Natural killer cell (primary cell): ENCODE measurements at regions not wholly inside any gene's neighbourhood (a gene's known extent, or its start where the extent isn't known, plus 50 kb on each side); places are given as distances from the start of the nearest gene placed in this dataset.

Experiments used
- ATAC-seq, 3 donors: fragments of 150-1000 bp in 2 of 3; fragments of 200-7000 bp in 1 of 3; cut with Tn5 transposase; 1 replicate in 1 of 3; 2 replicates in 2 of 3; pipeline ENCODE4 v1.10.0; 2021; ENCODE audit warnings: mild to moderate bottlenecking in 2 of 3, moderate library complexity in 2 of 3
- DNase-seq, 2 donors: peaks; one replicate each; pipeline versions ENCODE4 v3.0.0 to v3.0.0-alpha.2; 2013 to 2021; ENCODE audit warnings: mixed read lengths in 1 of 2
- H3K27ac ChIP-seq: one replicate; pipeline ENCODE4 v1.5.1; 2013; ENCODE audit warnings: mild to moderate bottlenecking, low read length
- H3K27me3 ChIP-seq: one replicate; pipeline ENCODE4 v1.6.1; 2013; ENCODE audit warnings: low read length; ENCODE audit not compliant: control insufficient read depth, insufficient read depth
- H3K36me3 ChIP-seq: one replicate; pipeline ENCODE4 v1.6.1; 2013; ENCODE audit warnings: low read length; ENCODE audit not compliant: control insufficient read depth, insufficient read depth
- H3K4me1 ChIP-seq: one replicate; pipeline ENCODE4 v1.6.1; 2013; ENCODE audit warnings: low read length; ENCODE audit not compliant: control insufficient read depth, insufficient read depth
- H3K4me3 ChIP-seq: one replicate; pipeline ENCODE4 v1.5.1; 2013; ENCODE audit warnings: low read length
- H3K9me3 ChIP-seq: one replicate; pipeline ENCODE4 v1.6.1; 2013; ENCODE audit warnings: low read length; ENCODE audit not compliant: control insufficient read depth, insufficient read depth
- H3K27ac Mint-ChIP-seq, 2 donors: one replicate each; pipeline ENCODE4 v1.8.0; 2022; ENCODE audit warnings: mild to moderate bottlenecking in 2 of 2, mixed read lengths in 2 of 2, moderate library complexity in 1 of 2
- H3K27me3 Mint-ChIP-seq, 2 donors: one replicate each; pipeline ENCODE4 v1.8.0; 2022; ENCODE audit warnings: low read depth in 2 of 2, mixed read lengths in 2 of 2
- H3K36me3 Mint-ChIP-seq: one replicate; pipeline ENCODE4 v1.8.0; 2022; ENCODE audit warnings: mixed read lengths
- H3K4me1 Mint-ChIP-seq, 2 donors: one replicate each; pipeline ENCODE4 v1.8.0; 2022; ENCODE audit warnings: mixed read lengths in 2 of 2
- H3K4me3 Mint-ChIP-seq: one replicate; pipeline ENCODE4 v1.8.0; 2022; ENCODE audit warnings: mild to moderate bottlenecking, moderate library complexity, mixed read lengths
- H3K9me3 Mint-ChIP-seq, 2 donors: one replicate each; pipeline ENCODE4 v1.8.0; 2022; ENCODE audit warnings: mixed read lengths in 2 of 2
- WGBS: methylation state at CpG from one replicate; pipeline ENCODE4 v1.1.7; 2013; ENCODE audit warnings: missing lambda C conversion rate; ENCODE audit not compliant: insufficient coverage; 5-methylcytosine and 5-hydroxymethylcytosine counted together
- intact Hi-C: fragments of 100-400 bp; cut with micrococcal nuclease; formaldehyde crosslinking; loops from one replicate; pipeline ENCODE4 v1.14.2; 2022
- TF ChIP-seq, protein P1 (sequence below): fragments of 200-600 bp; IDR thresholded peaks from one replicate; pipeline ENCODE4 v1.8.0; 2022; ENCODE audit warnings: antibody characterized with exemption

DNA sequence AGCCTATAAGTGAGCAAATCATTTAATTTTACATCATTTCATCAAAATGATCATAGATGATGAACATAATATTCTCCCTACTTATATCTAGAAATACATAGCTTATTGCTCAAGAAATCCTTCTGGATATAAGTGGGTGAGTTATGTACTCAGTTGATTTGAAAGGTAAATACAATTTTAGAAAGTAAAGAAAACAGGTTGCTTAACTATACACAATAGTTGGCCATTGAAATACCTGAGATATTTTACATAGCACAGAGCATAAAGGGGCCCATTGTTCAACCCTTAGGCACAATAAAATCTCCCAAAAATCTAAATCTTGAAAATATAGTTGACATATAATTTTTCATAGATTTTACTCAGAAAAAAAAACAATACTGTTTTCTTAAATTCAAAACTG is 782.0 kb upstream of the KLHL1 start:
- no peak for ATAC-seq
- H3K9me3 ChIP-seq: no peaks in the 10 kb centered on the region
- Mint-ChIP-seq H3K36me3 (no peaks in the 10 kb centered on the region), H3K27me3 (no peaks in the 10 kb centered on the region), H3K4me3 (no peak overlapping the region), H3K9me3 (peaks cover 9 to 10% of the 10 kb centered on the region in 2 donors), H3K27ac (no peak overlapping the region), H3K4me1 (no peaks in the 10 kb centered on the region)
- no peak overlapping the region for H3K4me3 ChIP-seq
- H3K4me1 ChIP-seq: no peaks in the 10 kb centered on the region
- H3K36me3 ChIP-seq: no peaks in the 10 kb centered on the region
- intact Hi-C loops: no loop called here
- H3K27ac ChIP-seq: no peak overlapping the region
- H3K27me3 ChIP-seq: no peaks in the 10 kb centered on the region
- TF ChIP-seq, protein P1, sequence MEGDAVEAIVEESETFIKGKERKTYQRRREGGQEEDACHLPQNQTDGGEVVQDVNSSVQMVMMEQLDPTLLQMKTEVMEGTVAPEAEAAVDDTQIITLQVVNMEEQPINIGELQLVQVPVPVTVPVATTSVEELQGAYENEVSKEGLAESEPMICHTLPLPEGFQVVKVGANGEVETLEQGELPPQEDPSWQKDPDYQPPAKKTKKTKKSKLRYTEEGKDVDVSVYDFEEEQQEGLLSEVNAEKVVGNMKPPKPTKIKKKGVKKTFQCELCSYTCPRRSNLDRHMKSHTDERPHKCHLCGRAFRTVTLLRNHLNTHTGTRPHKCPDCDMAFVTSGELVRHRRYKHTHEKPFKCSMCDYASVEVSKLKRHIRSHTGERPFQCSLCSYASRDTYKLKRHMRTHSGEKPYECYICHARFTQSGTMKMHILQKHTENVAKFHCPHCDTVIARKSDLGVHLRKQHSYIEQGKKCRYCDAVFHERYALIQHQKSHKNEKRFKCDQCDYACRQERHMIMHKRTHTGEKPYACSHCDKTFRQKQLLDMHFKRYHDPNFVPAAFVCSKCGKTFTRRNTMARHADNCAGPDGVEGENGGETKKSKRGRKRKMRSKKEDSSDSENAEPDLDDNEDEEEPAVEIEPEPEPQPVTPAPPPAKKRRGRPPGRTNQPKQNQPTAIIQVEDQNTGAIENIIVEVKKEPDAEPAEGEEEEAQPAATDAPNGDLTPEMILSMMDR: no peak
- no peak for DNase-seq

DNA sequence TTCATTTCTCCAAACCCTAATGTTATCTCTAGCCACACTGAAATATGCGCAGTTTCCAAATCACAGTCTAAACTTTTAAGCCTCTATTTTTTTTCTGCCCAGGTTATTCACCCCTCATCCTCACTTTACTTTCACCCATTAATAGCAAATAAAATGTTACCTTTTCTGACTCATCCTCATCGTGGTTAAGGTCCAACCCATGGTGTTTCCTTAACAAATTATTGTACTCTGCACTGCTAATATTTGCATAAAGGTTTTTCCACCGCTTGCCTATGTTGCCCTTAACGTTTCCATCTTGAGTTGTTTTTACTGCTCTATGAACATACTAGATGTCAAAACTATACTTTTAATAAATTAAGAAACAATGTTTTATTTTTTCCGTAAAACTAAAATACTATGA is 780.9 kb upstream of the KLHL1 start:
- DNase-seq (no peak), ATAC-seq (no peak)
- Histone ChIP-seq H3K27me3 (no peaks in the 10 kb centered on the region), H3K27ac (no peak overlapping the region), H3K4me1 (no peaks in the 10 kb centered on the region), H3K4me3 (no peak overlapping the region), H3K9me3 (no peaks in the 10 kb centered on the region), H3K36me3 (no peaks in the 10 kb centered on the region)
- Mint-ChIP-seq H3K4me3 (no peak overlapping the region), H3K4me1 (no peaks in the 10 kb centered on the region), H3K36me3 (no peaks in the 10 kb centered on the region), H3K27me3 (no peaks in the 10 kb centered on the region), H3K27ac (no peak overlapping the region), H3K9me3 (peaks cover 9 to 10% of the 10 kb centered on the region in 2 donors)
- WGBS: 85% methylated on average over 3 of the region's 5 CpGs
- TF ChIP-seq, protein P1: no peak
- intact Hi-C loops: no loop called here

DNA sequence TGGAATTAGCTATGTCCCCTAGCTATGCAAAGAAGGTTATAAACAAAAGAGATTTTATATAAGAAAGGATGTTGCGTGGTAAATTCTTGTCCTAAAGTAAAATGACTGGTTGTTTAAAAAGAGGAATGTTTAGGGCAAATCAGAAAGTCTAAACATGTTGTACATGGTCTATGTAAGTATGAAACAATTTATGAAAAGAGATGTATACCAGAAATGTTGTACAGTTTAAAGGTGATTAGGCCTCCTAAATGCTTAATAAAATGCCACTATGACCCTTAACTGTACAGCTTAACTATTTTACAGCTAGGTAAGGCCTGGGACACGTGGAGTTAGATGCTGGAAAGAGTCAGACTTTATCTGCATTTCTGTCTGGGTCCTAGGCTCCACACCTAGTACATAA is 775.9 kb upstream of the KLHL1 start:
- no peak overlapping the region for H3K27ac ChIP-seq
- TF ChIP-seq, protein P1: no peak
- no peak for DNase-seq
- no peak for ATAC-seq
- no peaks in the 10 kb centered on the region for H3K4me1 Mint-ChIP-seq
- 64% methylated on average over 1 of the region's 2 CpGs for WGBS
- no peaks in the 10 kb centered on the region for H3K36me3 ChIP-seq
- H3K9me3 ChIP-seq: no peaks in the 10 kb centered on the region
- H3K36me3 Mint-ChIP-seq: no peaks in the 10 kb centered on the region
- H3K4me3 Mint-ChIP-seq: no peak overlapping the region
- H3K4me1 ChIP-seq: no peaks in the 10 kb centered on the region
- no peak overlapping the region for H3K4me3 ChIP-seq
- peaks cover 10 to 12% of the 10 kb centered on the region in 2 donors for H3K9me3 Mint-ChIP-seq
- no peaks in the 10 kb centered on the region for H3K27me3 Mint-ChIP-seq
- intact Hi-C loops: no loop called here
- no peak overlapping the region for H3K27ac Mint-ChIP-seq
- H3K27me3 ChIP-seq: no peaks in the 10 kb centered on the region

- H3K4me1 Mint-ChIP-seq: no peaks in the 10 kb centered on the region
- 23% methylated on average over 3 of the region's 3 CpGs for WGBS
- H3K27ac Mint-ChIP-seq: no peak overlapping the region
- ATAC-seq: no peak
- Histone ChIP-seq H3K4me3 (no peak overlapping the region), H3K27me3 (no peaks in the 10 kb centered on the region), H3K27ac (no peak overlapping the region), H3K9me3 (no peaks in the 10 kb centered on the region), H3K4me1 (no peaks in the 10 kb centered on the region), H3K36me3 (no peaks in the 10 kb centered on the region)
- DNase-seq: no peak
- no peaks in the 10 kb centered on the region for H3K27me3 Mint-ChIP-seq
- no peak overlapping the region for H3K4me3 Mint-ChIP-seq
- H3K9me3 Mint-ChIP-seq: peaks cover 6 to 10% of the 10 kb centered on the region in 2 donors
- intact Hi-C loops: no loop called here
- TF ChIP-seq, protein P1: no peak
- no peaks in the 10 kb centered on the region for H3K36me3 Mint-ChIP-seq
Observed at GRCh38 chr13:70874636-70875035, 766.4 kb upstream of the KLHL1 start.
